Spleen (tissue), 11 donors: ENCODE measurements at regions not wholly inside any gene's neighbourhood (a gene's known extent, or its start where the extent isn't known, plus 50 kb on each side); places are given as distances from the start of the nearest gene placed in this dataset.

Experiments
- DNase-seq: peaks from one replicate; pipeline ENCODE4 v3.0.0-alpha.2; 2020
- H3K27ac ChIP-seq, 8 donors: fragments of 200-600 bp; sonication (generic) in 7 of 8; 1 replicate in 4 of 8; 2 replicates in 4 of 8; pipeline versions ENCODE4 v1.5.0 to v1.8.0; 2016 to 2021; ENCODE audit warnings: inconsistent platforms in 4 of 8, mild to moderate bottlenecking in 4 of 8, moderate library complexity in 1 of 8
- H3K27me3 ChIP-seq, 7 donors: fragments of 200-600 bp; sonication (generic) in 6 of 7; replicated peaks in 1 of 7; 1 replicate in 4 of 7; 2 replicates in 3 of 7; pipeline versions ENCODE4 v1.5.0 to v1.8.0; 2016 to 2021; ENCODE audit warnings: inconsistent platforms in 3 of 7, mild to moderate bottlenecking in 1 of 7
- H3K36me3 ChIP-seq, 6 donors: fragments of 200-600 bp; sonication (generic) in 5 of 6; 1 replicate in 4 of 6; 2 replicates in 2 of 6; pipeline versions ENCODE4 v1.5.0 to v1.8.0; 2016 to 2021; ENCODE audit warnings: inconsistent platforms in 2 of 6
- H3K4me1 ChIP-seq, 6 donors: fragments of 200-600 bp; sonication (generic) in 5 of 6; 1 replicate in 3 of 6; 2 replicates in 3 of 6; pipeline versions ENCODE4 v1.5.0 to v1.8.0; 2016 to 2021; ENCODE audit warnings: inconsistent platforms in 3 of 6
- H3K4me3 ChIP-seq, 8 donors: fragments of 200-600 bp; sonication (generic) in 7 of 8; 1 replicate in 4 of 8; 2 replicates in 4 of 8; pipeline versions ENCODE4 v1.5.0 to v1.8.0; 2016 to 2021; ENCODE audit warnings: inconsistent platforms in 4 of 8, mild to moderate bottlenecking in 4 of 8, moderate library complexity in 2 of 8
- H3K9me3 ChIP-seq, 8 donors: fragments of 200-600 bp; sonication (generic) in 7 of 8; 1 replicate in 4 of 8; 2 replicates in 4 of 8; pipeline versions ENCODE4 v1.5.0 to v1.8.0; 2016 to 2021; ENCODE audit warnings: inconsistent platforms in 4 of 8
- CTCF ChIP-seq, 11 experiments: fragments of 200-600 bp in 7 of 11; fragments of 450-650 bp in 4 of 11; sonication (generic) in 4 of 11; IDR thresholded peaks in 8 of 11; conservative IDR thresholded peaks in 3 of 11; 1 replicate in 7 of 11; 2 replicates in 4 of 11; pipeline versions ENCODE4 v1.4.0 to v1.8.0; 2016 to 2021; ENCODE audit warnings: antibody characterized with exemption in 11 of 11, inconsistent platforms in 4 of 11, mild to moderate bottlenecking in 1 of 11
- POLR2A ChIP-seq, 3 donors: fragments of 450-650 bp; IDR thresholded peaks; one replicate each; pipeline ENCODE4 v1.5.1; 2017; ENCODE audit warnings: antibody characterized with exemption in 3 of 3, mild to moderate bottlenecking in 1 of 3
- POLR2AphosphoS5 ChIP-seq, 3 donors: sonication (generic); formaldehyde crosslinking; IDR thresholded peaks; one replicate each; pipeline ENCODE4 v1.5.1; 2017; ENCODE audit warnings: antibody characterized with exemption in 3 of 3
- WGBS, 5 donors: extraction: QIAGEN DNeasy Blood & Tissue Kit in 3 of 5; methylation state at CpG; one replicate each; pipeline versions ENCODE4 v1.1.5 to v1.1.7; 2013 to 2018; 5-methylcytosine and 5-hydroxymethylcytosine counted together
- intact Hi-C: fragments of 100-400 bp; cut with DNase I; formaldehyde crosslinking; loops from one replicate; pipeline ENCODE4 v1.15.0; 2023; ENCODE audit warnings: low total_unique reads
- donor health status: healthy with polysubstance abuse.
- donor health status: DM: no; HTN: no; CAD: no; lungs with moderate emphysema.
- donor health status: DM: no; HTN: no; CAD: no.
- donor health status: Bipolar disorder and iron deficiency.
- donor health status: healthy.
- donor health status: DM: no; HTN: no; CAD: no.
- donor health status: DM: yes; HTN: yes; CAD: no.

- no peaks in the 10 kb centered on the region for H3K27me3 ChIP-seq
- TF ChIP-seq POLR2A (IDR thresholded peaks at IDR 0.05) (no peak), CTCF (IDR thresholded peaks at IDR 0.05 in 8 of 11, conservative IDR thresholded peaks at IDR 0.05 in 3 of 11) (no peak), POLR2AphosphoS5 (IDR thresholded peaks at IDR 0.05) (no peak)
- H3K27ac ChIP-seq, result no peak overlapping the region
- intact Hi-C loops, result no loop called here
- H3K9me3 ChIP-seq, result peaks cover 0 to 4% (median 0%) of the 10 kb centered on the region in 8 donors
- no peak for DNase-seq
- no peaks in the 10 kb centered on the region for H3K36me3 ChIP-seq
- no peaks in the 10 kb centered on the region for H3K4me1 ChIP-seq
- no peak overlapping the region for H3K4me3 ChIP-seq
- WGBS, 5 donors, result 88 to 98% (median 97%) methylated on average over 3 of the region's 3 CpGs
Observed at GRCh38 chr10:33887188-33887587, 552.7 kb upstream of the NRP1 start.

GRCh38 chr10:33886299-33886698 lies 551.8 kb upstream of the NRP1 start:
- no peak for DNase-seq
- 64 to 91% (median 83%) methylated on average over 2 of the region's 2 CpGs for WGBS, 5 donors
- no peaks in the 10 kb centered on the region for H3K9me3 ChIP-seq

GRCh38 chr10:33884604-33885003 lies 550.1 kb upstream of the NRP1 start:
- no peak for DNase-seq
- Histone ChIP-seq H3K27ac (no peak overlapping the region), H3K9me3 (no peaks in the 10 kb centered on the region), H3K27me3 (no peaks in the 10 kb centered on the region), H3K36me3 (no peaks in the 10 kb centered on the region), H3K4me1 (no peaks in the 10 kb centered on the region), H3K4me3 (no peak overlapping the region)
- 27 to 56% (median 40%) methylated on average over 2 of the region's 2 CpGs for WGBS, 5 donors
- intact Hi-C loops, result no loop called here
- no peak for TF ChIP-seq POLR2AphosphoS5 (IDR thresholded peaks at IDR 0.05)
- TF ChIP-seq POLR2A (IDR thresholded peaks at IDR 0.05), result no peak
- no peak for TF ChIP-seq CTCF (IDR thresholded peaks at IDR 0.05 in 8 of 11, conservative IDR thresholded peaks at IDR 0.05 in 3 of 11)

More at GRCh38 chr10:33886299-33886698, 551.8 kb upstream of the NRP1 start:
- TF ChIP-seq POLR2A (IDR thresholded peaks at IDR 0.05) (no peak), CTCF (IDR thresholded peaks at IDR 0.05 in 8 of 11, conservative IDR thresholded peaks at IDR 0.05 in 3 of 11) (no peak), POLR2AphosphoS5 (IDR thresholded peaks at IDR 0.05) (no peak)
- Histone ChIP-seq H3K4me3 (no peak overlapping the region), H3K27ac (no peak overlapping the region), H3K27me3 (no peaks in the 10 kb centered on the region), H3K36me3 (no peaks in the 10 kb centered on the region), H3K4me1 (no peaks in the 10 kb centered on the region)
- intact Hi-C loops, result no loop called here

GRCh38 chr10:33883881-33884280 lies 549.4 kb upstream of the NRP1 start:
- Histone ChIP-seq H3K9me3 (no peaks in the 10 kb centered on the region), H3K4me3 (no peak overlapping the region), H3K27me3 (no peaks in the 10 kb centered on the region), H3K36me3 (no peaks in the 10 kb centered on the region), H3K4me1 (no peaks in the 10 kb centered on the region), H3K27ac (no peak overlapping the region)
- TF ChIP-seq POLR2A (IDR thresholded peaks at IDR 0.05) (no peak), POLR2AphosphoS5 (IDR thresholded peaks at IDR 0.05) (no peak)
- no peak for DNase-seq
- intact Hi-C loops, result no loop called here
- 77 to 89% (median 82%) methylated on average over 1 of the region's 1 CpG for WGBS, 5 donors

GRCh38 chr10:33882996-33883395 lies 548.5 kb upstream of the NRP1 start:
- Histone ChIP-seq H3K4me3 (no peak overlapping the region), H3K27me3 (no peaks in the 10 kb centered on the region), H3K9me3 (no peaks in the 10 kb centered on the region), H3K36me3 (no peaks in the 10 kb centered on the region), H3K27ac (no peak overlapping the region), H3K4me1 (no peaks in the 10 kb centered on the region)
- 68 to 95% (median 74%) methylated on average over 1 of the region's 1 CpG for WGBS, 5 donors
- DNase-seq, result no peak
- intact Hi-C loops, result no loop called here
- TF ChIP-seq POLR2AphosphoS5 (IDR thresholded peaks at IDR 0.05) (no peak), CTCF (IDR thresholded peaks at IDR 0.05 in 8 of 11, conservative IDR thresholded peaks at IDR 0.05 in 3 of 11) (no peak), POLR2A (IDR thresholded peaks at IDR 0.05) (no peak)
